22Rv1 (cell line): ENCODE measurements at regions not wholly inside any gene's neighbourhood (a gene's known extent, or its start where the extent isn't known, plus 50 kb on each side); places are given as distances from the start of the nearest gene placed in this dataset.
A peak's percentile ranks its signal among the peaks of the same experiment; 100 is the strongest.

ENCODE experiments used
- H3K27ac ChIP-seq: fragments of 450-650 bp; 2 replicates; pipeline ENCODE4 v1.5.1; 2017
- CTCF ChIP-seq: fragments of 450-650 bp; IDR thresholded peaks from 2 replicates; pipeline ENCODE4 v1.5.1; 2017; ENCODE audit warnings: mild to moderate bottlenecking
- ZFX ChIP-seq: fragments of 450-650 bp; IDR thresholded peaks from 2 replicates; pipeline ENCODE4 v1.6.1; 2017; ENCODE audit warnings: antibody characterized with exemption, borderline replicate concordance

- H3K27ac ChIP-seq, result no peak overlapping the region
- TF ChIP-seq CTCF, result peak; percentile 59
- no peak for TF ChIP-seq ZFX
Measured at GRCh38 chr21:28336314-28336713, 656.4 kb downstream of the LTN1 start.

GRCh38 chr21:28334407-28334806 lies 658.3 kb downstream of the LTN1 start:
- TF ChIP-seq ZFX, result no peak
- no peak for TF ChIP-seq CTCF
- no peak overlapping the region for H3K27ac ChIP-seq

- no peak overlapping the region for H3K27ac ChIP-seq
- TF ChIP-seq CTCF, result no peak
- TF ChIP-seq ZFX, result no peak
Measured at GRCh38 chr21:28333578-28334075, 659.0 kb downstream of the LTN1 start.

GRCh38 chr21:28332796-28333195 lies 659.9 kb downstream of the LTN1 start:
- H3K27ac ChIP-seq, result no peak overlapping the region
- TF ChIP-seq CTCF (no peak), ZFX (no peak)

- TF ChIP-seq ZFX, result no peak
- H3K27ac ChIP-seq, result no peak overlapping the region
Measured at GRCh38 chr21:28325618-28326017, 667.1 kb downstream of the LTN1 start.

GRCh38 chr21:28324690-28325089 lies 668.0 kb downstream of the LTN1 start:
- no peak overlapping the region for H3K27ac ChIP-seq
- TF ChIP-seq ZFX (no peak), CTCF (no peak)

- TF ChIP-seq CTCF (no peak), ZFX (no peak)
- no peak overlapping the region for H3K27ac ChIP-seq
Measured at GRCh38 chr21:28317177-28317950, 675.3 kb downstream of the LTN1 start.
